ENCODE measurements at regions not wholly inside any gene's neighbourhood (a gene's known extent, or its start where the extent isn't known, plus 50 kb on each side); places are given as distances from the start of the nearest gene placed in this dataset.

GRCh38 chr15:88344786-88345185, 88.2 kb upstream of the NTRK3 start:
- Mint-ChIP-seq H3K9me3 (no peaks in the 10 kb centered on the region; the same call in 1 of the 2 replicates), H3K4me3 (no peak overlapping the region), H3K4me1 (no peaks in the 10 kb centered on the region), H3K27me3 (ENCODE audit: low read depth) (peaks cover 6% of the 10 kb centered on the region; the same call in 1 of the 2 replicates), H3K27ac (no peak overlapping the region), H3K36me3 (no peaks in the 10 kb centered on the region)
- ChIA-PET POLR2A (no interaction called here), CTCF (no interaction called here)
- TF ChIP-seq, protein P1, sequence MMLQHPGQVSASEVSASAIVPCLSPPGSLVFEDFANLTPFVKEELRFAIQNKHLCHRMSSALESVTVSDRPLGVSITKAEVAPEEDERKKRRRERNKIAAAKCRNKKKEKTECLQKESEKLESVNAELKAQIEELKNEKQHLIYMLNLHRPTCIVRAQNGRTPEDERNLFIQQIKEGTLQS (CRISPR knock-in tag; conservative IDR thresholded peaks at IDR 0.05), result no peak
- TF ChIP-seq NR1H2 (CRISPR knock-in tag; IDR thresholded peaks at IDR 0.05) (no peak), TP53 (CRISPR knock-in tag; IDR thresholded peaks at IDR 0.05) (no peak), FOXJ3 (CRISPR knock-in tag; IDR thresholded peaks at IDR 0.05; ENCODE audit: borderline replicate concordance) (no peak), SP1 (CRISPR knock-in tag; conservative IDR thresholded peaks at IDR 0.05) (no peak), ZNF416 (CRISPR knock-in tag; IDR thresholded peaks at IDR 0.05) (no peak), ZNF121 (CRISPR knock-in tag; IDR thresholded peaks at IDR 0.05) (no peak), MAX (CRISPR knock-in tag; IDR thresholded peaks at IDR 0.05) (no peak), TEAD4 (CRISPR knock-in tag; IDR thresholded peaks at IDR 0.05) (no peak), IRF2 (CRISPR knock-in tag; IDR thresholded peaks at IDR 0.05; ENCODE audit: borderline replicate concordance, low read depth) (no peak), GABPB1 (CRISPR knock-in tag; IDR thresholded peaks at IDR 0.05) (no peak), E2F5 (CRISPR knock-in tag; IDR thresholded peaks at IDR 0.05) (no peak)
- TF ChIP-seq, protein P2, sequence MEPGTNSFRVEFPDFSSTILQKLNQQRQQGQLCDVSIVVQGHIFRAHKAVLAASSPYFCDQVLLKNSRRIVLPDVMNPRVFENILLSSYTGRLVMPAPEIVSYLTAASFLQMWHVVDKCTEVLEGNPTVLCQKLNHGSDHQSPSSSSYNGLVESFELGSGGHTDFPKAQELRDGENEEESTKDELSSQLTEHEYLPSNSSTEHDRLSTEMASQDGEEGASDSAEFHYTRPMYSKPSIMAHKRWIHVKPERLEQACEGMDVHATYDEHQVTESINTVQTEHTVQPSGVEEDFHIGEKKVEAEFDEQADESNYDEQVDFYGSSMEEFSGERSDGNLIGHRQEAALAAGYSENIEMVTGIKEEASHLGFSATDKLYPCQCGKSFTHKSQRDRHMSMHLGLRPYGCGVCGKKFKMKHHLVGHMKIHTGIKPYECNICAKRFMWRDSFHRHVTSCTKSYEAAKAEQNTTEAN (CRISPR knock-in tag; IDR thresholded peaks at IDR 0.05), result no peak
- TF ChIP-seq, protein P3, sequence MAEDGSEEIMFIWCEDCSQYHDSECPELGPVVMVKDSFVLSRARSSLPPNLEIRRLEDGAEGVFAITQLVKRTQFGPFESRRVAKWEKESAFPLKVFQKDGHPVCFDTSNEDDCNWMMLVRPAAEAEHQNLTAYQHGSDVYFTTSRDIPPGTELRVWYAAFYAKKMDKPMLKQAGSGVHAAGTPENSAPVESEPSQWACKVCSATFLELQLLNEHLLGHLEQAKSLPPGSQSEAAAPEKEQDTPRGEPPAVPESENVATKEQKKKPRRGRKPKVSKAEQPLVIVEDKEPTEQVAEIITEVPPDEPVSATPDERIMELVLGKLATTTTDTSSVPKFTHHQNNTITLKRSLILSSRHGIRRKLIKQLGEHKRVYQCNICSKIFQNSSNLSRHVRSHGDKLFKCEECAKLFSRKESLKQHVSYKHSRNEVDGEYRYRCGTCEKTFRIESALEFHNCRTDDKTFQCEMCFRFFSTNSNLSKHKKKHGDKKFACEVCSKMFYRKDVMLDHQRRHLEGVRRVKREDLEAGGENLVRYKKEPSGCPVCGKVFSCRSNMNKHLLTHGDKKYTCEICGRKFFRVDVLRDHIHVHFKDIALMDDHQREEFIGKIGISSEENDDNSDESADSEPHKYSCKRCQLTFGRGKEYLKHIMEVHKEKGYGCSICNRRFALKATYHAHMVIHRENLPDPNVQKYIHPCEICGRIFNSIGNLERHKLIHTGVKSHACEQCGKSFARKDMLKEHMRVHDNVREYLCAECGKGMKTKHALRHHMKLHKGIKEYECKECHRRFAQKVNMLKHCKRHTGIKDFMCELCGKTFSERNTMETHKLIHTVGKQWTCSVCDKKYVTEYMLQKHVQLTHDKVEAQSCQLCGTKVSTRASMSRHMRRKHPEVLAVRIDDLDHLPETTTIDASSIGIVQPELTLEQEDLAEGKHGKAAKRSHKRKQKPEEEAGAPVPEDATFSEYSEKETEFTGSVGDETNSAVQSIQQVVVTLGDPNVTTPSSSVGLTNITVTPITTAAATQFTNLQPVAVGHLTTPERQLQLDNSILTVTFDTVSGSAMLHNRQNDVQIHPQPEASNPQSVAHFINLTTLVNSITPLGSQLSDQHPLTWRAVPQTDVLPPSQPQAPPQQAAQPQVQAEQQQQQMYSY (CRISPR knock-in tag; IDR thresholded peaks at IDR 0.05), result no peak
- ATAC-seq (no peak), DNase-seq (ENCODE audit: low spot score) (no peak)

DNA sequence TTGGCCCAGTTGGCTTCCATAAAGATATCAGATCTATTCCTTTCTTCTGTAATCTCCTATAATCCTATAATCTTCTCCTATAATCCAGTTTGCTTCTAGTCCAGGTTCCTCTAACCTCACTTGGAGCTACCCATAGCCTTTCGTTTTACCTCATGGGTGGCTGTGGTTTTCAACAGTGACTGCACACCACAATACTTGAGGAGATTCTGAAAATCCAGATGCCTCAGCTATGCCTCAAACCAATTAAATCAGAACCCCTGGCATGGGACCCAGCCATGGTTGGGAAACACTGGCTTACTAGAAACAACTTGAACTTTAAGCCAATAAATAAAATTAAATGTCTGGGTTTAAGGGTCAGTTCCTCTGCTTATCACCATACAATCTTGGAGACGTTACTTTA, 86.1 kb upstream of the NTRK3 start:
- DNase-seq (ENCODE audit: low spot score) (no peak), ATAC-seq (no peak)
- CTCF ChIA-PET, result no interaction called here
- Mint-ChIP-seq H3K36me3 (no peaks in the 10 kb centered on the region), H3K4me3 (no peak overlapping the region), H3K4me1 (no peaks in the 10 kb centered on the region), H3K27ac (no peak overlapping the region), H3K9me3 (no peaks in the 10 kb centered on the region; the same call in 1 of the 2 replicates), H3K27me3 (ENCODE audit: low read depth) (peaks cover 6% of the 10 kb centered on the region; the same call in 1 of the 2 replicates)
- TF ChIP-seq TCF7 (CRISPR knock-in tag; IDR thresholded peaks at IDR 0.05; ENCODE audit: low read depth) (no peak), TEAD1 (CRISPR knock-in tag; IDR thresholded peaks at IDR 0.05) (no peak), ATF2 (CRISPR knock-in tag; IDR thresholded peaks at IDR 0.05; ENCODE audit: borderline replicate concordance, low read depth) (no peak)
- POLR2A ChIA-PET, result no interaction called here

Measured in WTC11 (cell line).